Nephron (organoid): ENCODE measurements at regions not wholly inside any gene's neighbourhood (a gene's known extent, or its start where the extent isn't known, plus 50 kb on each side); places are given as distances from the start of the nearest gene placed in this dataset.

Source experiments
- H3K27ac Mint-ChIP-seq, 3 experiments: 2 replicates each; pipeline ENCODE4 v1.8.0; 2020; ENCODE audit warnings: mixed read lengths in 3 of 3, mild to moderate bottlenecking in 2 of 3, moderate library complexity in 1 of 3
- H3K27me3 Mint-ChIP-seq: 2 replicates; pipeline ENCODE4 v1.8.0; 2021; ENCODE audit warnings: low read depth, mild to moderate bottlenecking, moderate library complexity, mixed read lengths
- H3K36me3 Mint-ChIP-seq: 2 replicates; pipeline ENCODE4 v1.8.0; 2020; ENCODE audit warnings: low read depth, mixed read lengths
- H3K4me1 Mint-ChIP-seq: 2 replicates; pipeline ENCODE4 v1.8.0; 2020; ENCODE audit warnings: mixed read lengths
- H3K4me3 Mint-ChIP-seq, 3 experiments: 2 replicates each; pipeline ENCODE4 v1.8.0; 2020; ENCODE audit warnings: mild to moderate bottlenecking in 3 of 3, mixed read lengths in 3 of 3, moderate library complexity in 2 of 3
- H3K9me3 Mint-ChIP-seq: 2 replicates; pipeline ENCODE4 v1.8.0; 2020; ENCODE audit warnings: mixed read lengths
- TF ChIP-seq, protein P1 (sequence below), 3 experiments: fragments of 200-600 bp; sonication (generic); IDR thresholded peaks; one replicate each; pipeline ENCODE4 v1.5.0; 2021; ENCODE audit warnings: antibody characterized with exemption in 3 of 3; ENCODE audit not compliant: unreplicated experiment in 3 of 3

- Mint-ChIP-seq H3K4me3 (no peak overlapping the region), H3K4me1 (no peaks in the 10 kb centered on the region), H3K27me3 (no peaks in the 10 kb centered on the region), H3K9me3 (peaks cover 5% of the 10 kb centered on the region), H3K27ac (no peak overlapping the region), H3K36me3 (no peaks in the 10 kb centered on the region)
- TF ChIP-seq, protein P1, sequence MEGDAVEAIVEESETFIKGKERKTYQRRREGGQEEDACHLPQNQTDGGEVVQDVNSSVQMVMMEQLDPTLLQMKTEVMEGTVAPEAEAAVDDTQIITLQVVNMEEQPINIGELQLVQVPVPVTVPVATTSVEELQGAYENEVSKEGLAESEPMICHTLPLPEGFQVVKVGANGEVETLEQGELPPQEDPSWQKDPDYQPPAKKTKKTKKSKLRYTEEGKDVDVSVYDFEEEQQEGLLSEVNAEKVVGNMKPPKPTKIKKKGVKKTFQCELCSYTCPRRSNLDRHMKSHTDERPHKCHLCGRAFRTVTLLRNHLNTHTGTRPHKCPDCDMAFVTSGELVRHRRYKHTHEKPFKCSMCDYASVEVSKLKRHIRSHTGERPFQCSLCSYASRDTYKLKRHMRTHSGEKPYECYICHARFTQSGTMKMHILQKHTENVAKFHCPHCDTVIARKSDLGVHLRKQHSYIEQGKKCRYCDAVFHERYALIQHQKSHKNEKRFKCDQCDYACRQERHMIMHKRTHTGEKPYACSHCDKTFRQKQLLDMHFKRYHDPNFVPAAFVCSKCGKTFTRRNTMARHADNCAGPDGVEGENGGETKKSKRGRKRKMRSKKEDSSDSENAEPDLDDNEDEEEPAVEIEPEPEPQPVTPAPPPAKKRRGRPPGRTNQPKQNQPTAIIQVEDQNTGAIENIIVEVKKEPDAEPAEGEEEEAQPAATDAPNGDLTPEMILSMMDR (IDR thresholded peaks at IDR 0.05; ENCODE audit: unreplicated experiment in 3 of 3): no peak
These were observed 134.5 kb downstream of the HHIPL2 start for GRCh38 chr1:222413436-222413835.

- peaks cover 7% of the 10 kb centered on the region for H3K27me3 Mint-ChIP-seq
- H3K4me1 Mint-ChIP-seq: no peaks in the 10 kb centered on the region
- no peak overlapping the region for H3K4me3 Mint-ChIP-seq
- no peak overlapping the region for H3K27ac Mint-ChIP-seq
- H3K36me3 Mint-ChIP-seq: no peaks in the 10 kb centered on the region
- TF ChIP-seq, protein P1 (IDR thresholded peaks at IDR 0.05; ENCODE audit: unreplicated experiment in 3 of 3): no peak
- H3K9me3 Mint-ChIP-seq: peaks cover 16% of the 10 kb centered on the region
These were observed 143.2 kb downstream of the HHIPL2 start for GRCh38 chr1:222404710-222405109.

- H3K36me3 Mint-ChIP-seq: no peaks in the 10 kb centered on the region
- no peak overlapping the region for H3K27ac Mint-ChIP-seq
- TF ChIP-seq, protein P1 (IDR thresholded peaks at IDR 0.05; ENCODE audit: unreplicated experiment in 3 of 3): no peak
- no peaks in the 10 kb centered on the region for H3K9me3 Mint-ChIP-seq
- H3K27me3 Mint-ChIP-seq: peaks cover 7% of the 10 kb centered on the region
- no peaks in the 10 kb centered on the region for H3K4me1 Mint-ChIP-seq
- H3K4me3 Mint-ChIP-seq: no peak overlapping the region
These were observed 148.7 kb downstream of the HHIPL2 start for GRCh38 chr1:222399197-222399596.

GRCh38 chr1:222394224-222394623 is 153.7 kb downstream of the HHIPL2 start:
- Mint-ChIP-seq H3K9me3 (no peaks in the 10 kb centered on the region), H3K27me3 (peaks cover 5% of the 10 kb centered on the region), H3K27ac (no peak overlapping the region), H3K4me3 (no peak overlapping the region), H3K36me3 (no peaks in the 10 kb centered on the region), H3K4me1 (peaks cover 6% of the 10 kb centered on the region)
- TF ChIP-seq, protein P1 (IDR thresholded peaks at IDR 0.05; ENCODE audit: unreplicated experiment in 3 of 3): no peak

- Mint-ChIP-seq H3K27ac (no peak overlapping the region), H3K4me3 (no peak overlapping the region), H3K9me3 (no peaks in the 10 kb centered on the region), H3K27me3 (peaks cover 5% of the 10 kb centered on the region), H3K36me3 (no peaks in the 10 kb centered on the region), H3K4me1 (peaks cover 6% of the 10 kb centered on the region)
- TF ChIP-seq, protein P1 (IDR thresholded peaks at IDR 0.05; ENCODE audit: unreplicated experiment in 3 of 3): no peak
These were observed 155.3 kb downstream of the HHIPL2 start for GRCh38 chr1:222392556-222392955.

GRCh38 chr1:222390181-222390580 is 157.7 kb downstream of the HHIPL2 start:
- H3K27ac Mint-ChIP-seq: no peak overlapping the region
- peaks cover 6% of the 10 kb centered on the region for H3K4me1 Mint-ChIP-seq

More at GRCh38 chr1:222390181-222390580, 157.7 kb downstream of the HHIPL2 start:
- no peaks in the 10 kb centered on the region for H3K36me3 Mint-ChIP-seq
- no peak overlapping the region for H3K4me3 Mint-ChIP-seq
- no peaks in the 10 kb centered on the region for H3K9me3 Mint-ChIP-seq
- TF ChIP-seq, protein P1 (IDR thresholded peaks at IDR 0.05; ENCODE audit: unreplicated experiment in 3 of 3): no peak
- H3K27me3 Mint-ChIP-seq: peaks cover 5% of the 10 kb centered on the region
